ENCODE measurements at regions not wholly inside any gene's neighbourhood (a gene's known extent, or its start where the extent isn't known, plus 50 kb on each side); places are given as distances from the start of the nearest gene placed in this dataset.

DNA sequence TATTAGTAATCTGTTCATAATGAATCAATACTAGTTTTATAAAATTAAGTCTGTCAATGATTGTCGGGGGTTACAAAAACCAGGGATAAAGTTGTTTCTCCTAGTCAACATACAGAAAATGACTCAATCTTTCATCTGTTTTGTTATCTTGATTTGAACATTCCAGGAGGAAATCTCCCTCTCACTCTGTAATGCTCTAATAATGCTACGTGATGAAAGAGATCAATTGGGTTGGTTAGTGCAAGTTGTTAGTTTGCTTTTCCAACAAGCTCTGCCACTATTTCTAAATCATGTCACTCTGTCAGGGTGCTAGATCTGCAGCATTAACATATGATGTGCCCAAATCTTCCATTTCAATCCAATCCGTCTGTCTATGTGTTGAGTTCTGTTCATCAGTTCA, 379.5 kb upstream of the GJE1 start:
- in situ Hi-C loops (cut with MboI) (no loop called here), intact Hi-C loops (cut with micrococcal nuclease) (no loop called here)
- no peak for DNase-seq (ENCODE audit: extremely low read depth in 1 of 4, low spot score in 3 of 4)
- Histone ChIP-seq H3K9me3 (replicated peaks; ENCODE audit: control insufficient read depth, insufficient read depth, low read depth, low read length) (no peaks in the 10 kb centered on the region), H3K27me3 (ENCODE audit: control insufficient read depth in 2 of 2, insufficient read depth in 2 of 2, low read length in 2 of 2) (no peaks in the 10 kb centered on the region), H2AFZ (ENCODE audit: low read depth, low read length) (no peak overlapping the region), H3K9ac (ENCODE audit: insufficient read depth in 1 of 2, low read depth in 2 of 2, low read length in 2 of 2) (no peak overlapping the region), H3K4me1 (replicated peaks in 1 of 2; ENCODE audit: control insufficient read depth in 2 of 2, insufficient read depth in 2 of 2, low read length in 2 of 2) (no peaks in the 10 kb centered on the region), H3K36me3 (ENCODE audit: control insufficient read depth, insufficient read depth, low read length) (no peaks in the 10 kb centered on the region), H4K20me1 (replicated peaks; ENCODE audit: control insufficient read depth, insufficient read depth, low read length) (no peaks in the 10 kb centered on the region), H3K27ac (ENCODE audit: extremely low read depth, low read depth, low read length) (no peak overlapping the region), H3K79me2 (ENCODE audit: control insufficient read depth, insufficient read depth, low read length) (no peaks in the 10 kb centered on the region), H3K9me1 (ENCODE audit: control insufficient read depth, insufficient read depth, low read length) (no peaks in the 10 kb centered on the region), H3K4me2 (ENCODE audit: insufficient read depth, low read length) (no peak overlapping the region), H3K4me3 (no peak overlapping the region)
- FAIRE-seq = no peak
- no peak for ATAC-seq
- POLR2A ChIA-PET = no interaction called here
- WGBS (ENCODE audit: insufficient coverage, low coverage, missing lambda C conversion rate) = 22% methylated on average over 3 of the region's 3 CpGs
- BruUV-seq (replicated peaks) = no TSS peak
- CTCF ChIA-PET (ENCODE audit: low intra/inter-chr PET ratio) = no interaction called here
- no peak for TF ChIP-seq ESRRB (CRISPR knock-in tag; IDR thresholded peaks at IDR 0.05; ENCODE audit: borderline replicate concordance)
- no peak for TF ChIP-seq GTF2A2 (tag; IDR thresholded peaks at IDR 0.05)
- no peak for TF ChIP-seq ZNF274 (IDR thresholded peaks at IDR 0.05; ENCODE audit: borderline replicate concordance, low read depth, low read length)
- TF ChIP-seq HDAC2 (IDR thresholded peaks at IDR 0.05) = no peak
- TF ChIP-seq ZNF780A (CRISPR knock-in tag; IDR thresholded peaks at IDR 0.05) = no peak
- TF ChIP-seq NR2C2 (CRISPR knock-in tag; IDR thresholded peaks at IDR 0.05) = no peak
- TF ChIP-seq NR2C2 (tag; IDR thresholded peaks at IDR 0.05) = no peak

DNA sequence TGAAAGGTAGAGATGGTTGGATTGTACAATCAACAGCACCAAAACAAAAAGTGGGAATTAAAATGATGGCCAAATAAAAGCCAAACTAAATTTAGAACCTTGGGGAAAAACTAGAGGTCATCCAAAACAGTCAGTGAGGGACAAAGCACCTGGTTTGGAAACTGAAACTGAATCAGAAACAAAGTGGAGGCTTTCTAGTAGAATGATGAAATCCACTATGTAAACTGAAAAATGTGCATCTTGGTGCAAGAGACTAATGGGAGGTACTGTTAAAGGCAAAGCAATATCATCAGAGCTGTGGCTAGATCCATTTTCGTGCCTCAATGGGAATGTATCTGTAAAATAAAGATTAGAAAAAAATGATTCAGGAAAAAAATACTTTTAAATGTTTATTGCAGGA, 380.0 kb upstream of the GJE1 start:
- TF ChIP-seq DMBX1 (CRISPR knock-in tag; IDR thresholded peaks at IDR 0.05; ENCODE audit: borderline replicate concordance) = no peak
- no peak for TF ChIP-seq RBM34 (IDR thresholded peaks at IDR 0.05; ENCODE audit: borderline replicate concordance, insufficient read depth, low read length)
- TF ChIP-seq, protein P1, sequence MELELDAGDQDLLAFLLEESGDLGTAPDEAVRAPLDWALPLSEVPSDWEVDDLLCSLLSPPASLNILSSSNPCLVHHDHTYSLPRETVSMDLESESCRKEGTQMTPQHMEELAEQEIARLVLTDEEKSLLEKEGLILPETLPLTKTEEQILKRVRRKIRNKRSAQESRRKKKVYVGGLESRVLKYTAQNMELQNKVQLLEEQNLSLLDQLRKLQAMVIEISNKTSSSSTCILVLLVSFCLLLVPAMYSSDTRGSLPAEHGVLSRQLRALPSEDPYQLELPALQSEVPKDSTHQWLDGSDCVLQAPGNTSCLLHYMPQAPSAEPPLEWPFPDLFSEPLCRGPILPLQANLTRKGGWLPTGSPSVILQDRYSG (tag; conservative IDR thresholded peaks at IDR 0.05; ENCODE audit: low read depth) = no peak
- no peak for TF ChIP-seq ZKSCAN3 (CRISPR knock-in tag; IDR thresholded peaks at IDR 0.05)
- TF ChIP-seq, protein P2, sequence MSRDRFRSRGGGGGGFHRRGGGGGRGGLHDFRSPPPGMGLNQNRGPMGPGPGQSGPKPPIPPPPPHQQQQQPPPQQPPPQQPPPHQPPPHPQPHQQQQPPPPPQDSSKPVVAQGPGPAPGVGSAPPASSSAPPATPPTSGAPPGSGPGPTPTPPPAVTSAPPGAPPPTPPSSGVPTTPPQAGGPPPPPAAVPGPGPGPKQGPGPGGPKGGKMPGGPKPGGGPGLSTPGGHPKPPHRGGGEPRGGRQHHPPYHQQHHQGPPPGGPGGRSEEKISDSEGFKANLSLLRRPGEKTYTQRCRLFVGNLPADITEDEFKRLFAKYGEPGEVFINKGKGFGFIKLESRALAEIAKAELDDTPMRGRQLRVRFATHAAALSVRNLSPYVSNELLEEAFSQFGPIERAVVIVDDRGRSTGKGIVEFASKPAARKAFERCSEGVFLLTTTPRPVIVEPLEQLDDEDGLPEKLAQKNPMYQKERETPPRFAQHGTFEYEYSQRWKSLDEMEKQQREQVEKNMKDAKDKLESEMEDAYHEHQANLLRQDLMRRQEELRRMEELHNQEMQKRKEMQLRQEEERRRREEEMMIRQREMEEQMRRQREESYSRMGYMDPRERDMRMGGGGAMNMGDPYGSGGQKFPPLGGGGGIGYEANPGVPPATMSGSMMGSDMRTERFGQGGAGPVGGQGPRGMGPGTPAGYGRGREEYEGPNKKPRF (IDR thresholded peaks at IDR 0.05; ENCODE audit: low read depth, low read length) = no peak
- TF ChIP-seq, protein P3, sequence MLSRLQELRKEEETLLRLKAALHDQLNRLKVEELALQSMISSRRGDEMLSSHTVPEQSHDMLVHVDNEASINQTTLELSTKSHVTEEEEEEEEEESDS (CRISPR knock-in tag; IDR thresholded peaks at IDR 0.05) = no peak
- no peak for DNase-seq (ENCODE audit: extremely low read depth in 1 of 4, low spot score in 3 of 4)
- ChIA-PET POLR2A (no interaction called here), CTCF (ENCODE audit: low intra/inter-chr PET ratio) (no interaction called here)
- no peak overlapping the region for H2AFZ ChIP-seq (ENCODE audit: low read depth, low read length)
- H4K20me1 ChIP-seq (replicated peaks; ENCODE audit: control insufficient read depth, insufficient read depth, low read length) = no peaks in the 10 kb centered on the region
- H3K4me1 ChIP-seq (replicated peaks in 1 of 2; ENCODE audit: control insufficient read depth in 2 of 2, insufficient read depth in 2 of 2, low read length in 2 of 2) = no peaks in the 10 kb centered on the region
- intact Hi-C loops (cut with micrococcal nuclease) (no loop called here), in situ Hi-C loops (cut with MboI) (no loop called here)
- BruUV-seq (replicated peaks) = no TSS peak
- ATAC-seq = no peak
- no peaks in the 10 kb centered on the region for H3K36me3 ChIP-seq (ENCODE audit: control insufficient read depth, insufficient read depth, low read length)
- H3K9me3 ChIP-seq (replicated peaks; ENCODE audit: control insufficient read depth, insufficient read depth, low read depth, low read length) = no peaks in the 10 kb centered on the region
- H3K27me3 ChIP-seq (ENCODE audit: control insufficient read depth in 2 of 2, insufficient read depth in 2 of 2, low read length in 2 of 2) = no peaks in the 10 kb centered on the region
- no peak overlapping the region for H3K4me3 ChIP-seq
- no peak overlapping the region for H3K4me2 ChIP-seq (ENCODE audit: insufficient read depth, low read length)
- 0% methylated on average over 1 of the region's 1 CpG for WGBS (ENCODE audit: insufficient coverage, low coverage, missing lambda C conversion rate)
- FAIRE-seq = no peak
- no peaks in the 10 kb centered on the region for H3K79me2 ChIP-seq (ENCODE audit: control insufficient read depth, insufficient read depth, low read length)
- no peak overlapping the region for H3K27ac ChIP-seq (ENCODE audit: extremely low read depth, low read depth, low read length)
- H3K9me1 ChIP-seq (ENCODE audit: control insufficient read depth, insufficient read depth, low read length) = no peaks in the 10 kb centered on the region
- H3K9ac ChIP-seq (ENCODE audit: insufficient read depth in 1 of 2, low read depth in 2 of 2, low read length in 2 of 2) = no peak overlapping the region

Measured in K562 (cell line).